IMR-90 (cell line): ENCODE measurements at regions not wholly inside any gene's neighbourhood (a gene's known extent, or its start where the extent isn't known, plus 50 kb on each side); places are given as distances from the start of the nearest gene placed in this dataset.

Experiments used
- ATAC-seq: fragments of 200-7000 bp; cut with Tn5 transposase; 2 replicates; pipeline ENCODE4 v1.9.1; 2020; ENCODE audit warnings: low read depth, mild to moderate bottlenecking, moderate library complexity
- BruUV-seq: library from RNA; stranded (reverse); fragments of 400-500 nt; replicated peaks from 2 replicates; lab custom pipeline; 2021; lab: Mats Ljungman, UMichigan
- CTCF ChIA-PET: fragments of 300-600 bp; formaldehyde crosslinking; extraction: SDS; loops from one replicate; lab custom pipeline; 2021; ENCODE audit warnings: antibody characterized with exemption; lab: Yijun Ruan, JAX
- POLR2A ChIA-PET: fragments of 300-600 bp; sonication (Branson Sonifier 250); formaldehyde crosslinking; loops from one replicate; lab custom pipeline; 2022; ENCODE audit warnings: antibody characterized with exemption; ENCODE audit not compliant: unreplicated experiment; lab: Charles Lee
- DNase-seq: peaks from one replicate; pipeline ENCODE4 v3.0.0; 2013
- H2AFZ ChIP-seq: replicated peaks from 2 replicates; pipeline ENCODE3; 2013; ENCODE audit warnings: low read length, mild to moderate bottlenecking; ENCODE audit not compliant: poor library complexity
- H2AK5ac ChIP-seq: 2 replicates; pipeline ENCODE4 v1.6.1; 2013; ENCODE audit warnings: low read depth, low read length, inconsistent platforms
- H2AK9ac ChIP-seq: replicated peaks from 2 replicates; pipeline ENCODE3; 2013; ENCODE audit warnings: mild to moderate bottlenecking, low read depth, low read length, moderate library complexity; ENCODE audit not compliant: poor library complexity
- H2BK120ac ChIP-seq: 2 replicates; pipeline ENCODE4 v1.6.1; 2013; ENCODE audit warnings: low read depth, low read length, inconsistent platforms
- H2BK15ac ChIP-seq: 3 replicates; pipeline ENCODE4 v1.6.1; 2013; ENCODE audit warnings: low read depth, low read length, inconsistent platforms
- H2BK20ac ChIP-seq: 2 replicates; pipeline ENCODE4 v1.6.1; 2013; ENCODE audit warnings: low read depth, mild to moderate bottlenecking, inconsistent platforms, low read length, moderate library complexity
- H2BK5ac ChIP-seq: 2 replicates; pipeline ENCODE4 v1.6.1; 2013; ENCODE audit warnings: mild to moderate bottlenecking, low read depth, low read length, inconsistent platforms; ENCODE audit not compliant: poor library complexity, severe bottlenecking
- H3K14ac ChIP-seq: replicated peaks from 2 replicates; pipeline ENCODE4 v1.6.1; 2013; ENCODE audit warnings: low read depth, low read length, inconsistent platforms
- H3K18ac ChIP-seq: 2 replicates; pipeline ENCODE4 v1.6.1; 2013; ENCODE audit warnings: low read depth, low read length, control low read depth
- H3K23ac ChIP-seq: 2 replicates; pipeline ENCODE4 v1.6.1; 2013; ENCODE audit warnings: low read depth, low read length, inconsistent platforms
- H3K27ac ChIP-seq: 2 replicates; pipeline ENCODE4 v1.5.1; 2013; ENCODE audit warnings: mild to moderate bottlenecking, control low read depth, low read length; ENCODE audit not compliant: insufficient read depth
- H3K27me3 ChIP-seq: 2 replicates; pipeline ENCODE4 v1.6.1; 2013; ENCODE audit warnings: low read length; ENCODE audit not compliant: control insufficient read depth, insufficient read depth
- H3K36me3 ChIP-seq: 2 replicates; pipeline ENCODE4 v1.6.1; 2013; ENCODE audit warnings: low read length, mixed read lengths; ENCODE audit not compliant: control insufficient read depth, insufficient read depth
- H3K4ac ChIP-seq: 2 replicates; pipeline ENCODE4 v1.6.1; 2013; ENCODE audit warnings: low read depth, low read length, inconsistent platforms
- H3K4me1 ChIP-seq: 2 replicates; pipeline ENCODE4 v1.6.1; 2013; ENCODE audit warnings: low read length, mixed read lengths; ENCODE audit not compliant: control insufficient read depth, insufficient read depth
- H3K4me2 ChIP-seq: 2 replicates; pipeline ENCODE4 v1.6.1; 2013; ENCODE audit warnings: low read depth, mild to moderate bottlenecking, control low read depth, low read length, moderate library complexity
- H3K4me3 ChIP-seq: 2 replicates; pipeline ENCODE4 v1.5.1; 2013; ENCODE audit warnings: low read depth, mild to moderate bottlenecking, control low read depth, low read length, moderate library complexity; ENCODE audit not compliant: insufficient read depth
- H3K56ac ChIP-seq: 2 replicates; pipeline ENCODE4 v1.6.1; 2013; ENCODE audit warnings: low read length, inconsistent platforms; ENCODE audit not compliant: insufficient read depth; ENCODE audit errors: extremely low read depth
- H3K79me1 ChIP-seq, 2 experiments: 2 replicates each; pipeline ENCODE4 v1.6.1; 2013; ENCODE audit warnings: low read length in 2 of 2, inconsistent platforms in 1 of 2, low read depth in 1 of 2
- H3K9ac ChIP-seq: 2 replicates; pipeline ENCODE4 v1.6.1; 2013; ENCODE audit warnings: low read depth, low read length, control low read depth
- H3K9me1 ChIP-seq: 2 replicates; pipeline ENCODE4 v1.6.1; 2013; ENCODE audit warnings: low read length, inconsistent platforms; ENCODE audit not compliant: insufficient read depth
- H3K9me3 ChIP-seq: 2 replicates; pipeline ENCODE4 v1.6.1; 2013; ENCODE audit warnings: low read length; ENCODE audit not compliant: control insufficient read depth, insufficient read depth
- H4K20me1 ChIP-seq: 2 replicates; pipeline ENCODE4 v1.6.1; 2013; ENCODE audit warnings: low read length, inconsistent platforms; ENCODE audit not compliant: insufficient read depth
- H4K5ac ChIP-seq: 2 replicates; pipeline ENCODE4 v1.6.1; 2013; ENCODE audit warnings: mild to moderate bottlenecking, low read depth, low read length, control low read depth
- H4K8ac ChIP-seq, 2 experiments: 2 replicates each; pipeline ENCODE4 v1.6.1; 2013; ENCODE audit warnings: low read depth in 2 of 2, low read length in 2 of 2, control low read depth in 1 of 2, inconsistent platforms in 1 of 2
- H4K91ac ChIP-seq: 2 replicates; pipeline ENCODE4 v1.6.1; 2013; ENCODE audit warnings: low read depth, low read length, inconsistent platforms; ENCODE audit not compliant: insufficient read depth
- CEBPB ChIP-seq: IDR thresholded peaks from 2 replicates; pipeline ENCODE4 v1.6.1; 2012; ENCODE audit warnings: low read depth, low read length, improper control_type of control experiment
- MXI1 ChIP-seq: IDR thresholded peaks from 2 replicates; pipeline ENCODE4 v1.6.1; 2012; ENCODE audit warnings: low read depth, mild to moderate bottlenecking, low read length, moderate library complexity, borderline replicate concordance
- POLR2A ChIP-seq: IDR thresholded peaks from 2 replicates; pipeline ENCODE4 v1.6.1; 2012; ENCODE audit warnings: mild to moderate bottlenecking, low read depth, low read length
- SMC3 ChIP-seq: fragments of 150-350 bp; IDR thresholded peaks from 2 replicates; pipeline ENCODE4 v1.6.1; 2016; ENCODE audit warnings: low read depth, mild to moderate bottlenecking, antibody characterized with exemption, low read length, moderate library complexity
- WGBS, 2 experiments: methylation state at CpG; one replicate each; pipeline versions ENCODE4 v1.1.5 to v1.1.7; 2013; ENCODE audit warnings: missing lambda C conversion rate in 2 of 2; ENCODE audit not compliant: insufficient read length in 1 of 2; ENCODE audit errors: extremely low coverage in 2 of 2; 5-methylcytosine and 5-hydroxymethylcytosine counted together
- dilution Hi-C: fragments of 300-500 bp; cut with HindIII; formaldehyde crosslinking; loops from one replicate; pipeline ENCODE4 v1.14.3; 2018; ENCODE audit warnings: low sequenced_read_pairs; ENCODE audit not compliant: unreplicated experiment
- in situ Hi-C: fragments of 300-500 bp; cut with MboI; formaldehyde crosslinking; loops from 3 replicates; pipeline ENCODE4 v1.14.3; 2019; ENCODE audit warnings: low sequenced_read_pairs, inconsistent platforms, mixed read lengths
- intact Hi-C: fragments of 100-400 bp; cut with micrococcal nuclease; formaldehyde crosslinking; loops from 2 replicates; pipeline ENCODE4 v1.10.0; 2022
- TF ChIP-seq, protein P1 (sequence below): fragments of 150-350 bp; IDR thresholded peaks from 2 replicates; pipeline ENCODE4 v1.6.1; 2017; ENCODE audit warnings: mild to moderate bottlenecking, antibody characterized with exemption, low read length, low read depth

DNA sequence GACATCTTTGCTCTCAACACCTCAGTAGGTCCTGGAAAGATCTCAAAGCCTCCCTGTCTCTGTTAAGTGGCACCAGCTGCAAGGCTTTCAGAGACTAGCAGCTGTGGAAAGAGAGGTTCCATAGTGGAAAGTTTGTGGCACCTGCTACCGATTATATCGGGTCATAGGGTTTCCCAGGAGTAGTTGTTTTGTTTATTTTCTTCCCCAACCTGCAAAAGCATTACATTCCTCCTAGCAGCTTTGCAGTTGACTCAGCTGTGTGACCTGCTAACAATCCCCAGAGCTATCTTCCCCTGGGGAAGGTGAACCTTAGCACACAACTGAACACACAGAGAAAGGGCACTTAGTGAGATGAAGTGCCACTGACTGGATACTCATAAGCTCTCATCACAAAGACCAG, 598.9 kb upstream of the GRM7 start:
- Histone ChIP-seq H3K27ac (no peak overlapping the region), H3K79me1 (no peaks in the 10 kb centered on the region), H3K4me3 (no peak overlapping the region), H3K9me3 (peaks cover 6% of the 10 kb centered on the region), H2AFZ (no peak overlapping the region), H4K5ac (no peak overlapping the region), H2BK5ac (no peak overlapping the region), H3K36me3 (no peaks in the 10 kb centered on the region), H2AK9ac (no peak overlapping the region), H3K14ac (no peak overlapping the region), H4K91ac (no peak overlapping the region), H3K18ac (no peak overlapping the region), H4K8ac (no peak overlapping the region), H3K9me1 (no peaks in the 10 kb centered on the region), H3K9ac (no peak overlapping the region), H3K4me1 (no peaks in the 10 kb centered on the region), H3K27me3 (no peaks in the 10 kb centered on the region), H3K23ac (no peak overlapping the region), H2BK120ac (no peak overlapping the region), H3K4me2 (no peak overlapping the region), H4K20me1 (no peaks in the 10 kb centered on the region), H3K4ac (no peak overlapping the region), H2BK20ac (no peak overlapping the region), H2AK5ac (no peak overlapping the region), H3K56ac (no peak overlapping the region), H2BK15ac (no peak overlapping the region)
- no peak for ATAC-seq
- ChIA-PET POLR2A (no interaction called here), CTCF (no interaction called here)
- in situ Hi-C loops: no loop called here
- intact Hi-C loops: no loop called here
- DNase-seq: no peak
- BruUV-seq: no TSS peak
- WGBS, 2 experiments: no CpG with 5 or more reads among the region's 2 CpGs
- TF ChIP-seq SMC3 (no peak), POLR2A (no peak), MXI1 (no peak), CEBPB (no peak)
- TF ChIP-seq, protein P1, sequence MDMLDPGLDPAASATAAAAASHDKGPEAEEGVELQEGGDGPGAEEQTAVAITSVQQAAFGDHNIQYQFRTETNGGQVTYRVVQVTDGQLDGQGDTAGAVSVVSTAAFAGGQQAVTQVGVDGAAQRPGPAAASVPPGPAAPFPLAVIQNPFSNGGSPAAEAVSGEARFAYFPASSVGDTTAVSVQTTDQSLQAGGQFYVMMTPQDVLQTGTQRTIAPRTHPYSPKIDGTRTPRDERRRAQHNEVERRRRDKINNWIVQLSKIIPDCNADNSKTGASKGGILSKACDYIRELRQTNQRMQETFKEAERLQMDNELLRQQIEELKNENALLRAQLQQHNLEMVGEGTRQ: no peak
- dilution Hi-C loops: no loop called here
